ENCODE measurements at regions not wholly inside any gene's neighbourhood (a gene's known extent, or its start where the extent isn't known, plus 50 kb on each side); places are given as distances from the start of the nearest gene placed in this dataset.
A peak's percentile ranks its signal among the peaks of the same experiment; 100 is the strongest.

GRCh38 chr4:123787512-123788080 lies 391.0 kb downstream of the SPRY1 start:
- intact Hi-C loops (cut with DNase I) = no loop called here
- Histone ChIP-seq H3K27ac (no peak overlapping the region), H3K4me3 (no peak overlapping the region), H3K36me3 (no peaks in the 10 kb centered on the region), H3K27me3 (no peaks in the 10 kb centered on the region), H3K4me1 (no peaks in the 10 kb centered on the region), H3K9me3 (no peaks in the 10 kb centered on the region)
- peak in 1 of 4 donors; percentile 29 for ATAC-seq
- no peak for DNase-seq
- TF ChIP-seq CTCF (IDR thresholded peaks at IDR 0.05) = no peak
- no peak for FAIRE-seq
- 93 to 94% methylated on average over 4 of the region's 4 CpGs for WGBS, 2 donors

GRCh38 chr4:123788577-123788976 lies 392.0 kb downstream of the SPRY1 start:
- no peaks in the 10 kb centered on the region for H3K9me3 ChIP-seq
- no peaks in the 10 kb centered on the region for H3K4me1 ChIP-seq
- no peak for DNase-seq
- no peak for FAIRE-seq
- no peaks in the 10 kb centered on the region for H3K36me3 ChIP-seq
- TF ChIP-seq CTCF (IDR thresholded peaks at IDR 0.05) = no peak
- no peak overlapping the region for H3K27ac ChIP-seq
- intact Hi-C loops (cut with DNase I) = no loop called here
- H3K4me3 ChIP-seq = no peak overlapping the region
- no peak for ATAC-seq
- H3K27me3 ChIP-seq = no peaks in the 10 kb centered on the region

DNA sequence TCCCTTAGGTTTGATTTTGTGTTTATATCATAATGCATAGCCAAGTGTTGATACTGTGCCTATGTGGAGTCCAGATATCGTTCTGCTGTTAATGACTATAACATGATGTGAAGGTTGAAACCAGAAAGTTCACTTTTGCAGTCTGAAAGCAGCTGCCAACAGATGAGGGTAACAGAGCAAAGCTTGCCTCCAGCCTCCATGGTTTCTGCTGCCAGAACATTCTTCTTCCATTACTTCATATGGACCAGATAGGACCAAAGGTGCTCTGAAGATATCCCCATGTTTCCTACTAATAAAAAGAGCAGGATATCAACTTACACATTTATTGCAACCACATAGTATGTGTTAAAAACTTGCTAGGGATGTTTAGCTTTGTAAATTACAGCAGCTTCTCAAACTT lies 394.1 kb downstream of the SPRY1 start:
- Histone ChIP-seq H3K27me3 (no peaks in the 10 kb centered on the region), H3K4me3 (no peak overlapping the region), H3K36me3 (no peaks in the 10 kb centered on the region), H3K27ac (no peak overlapping the region), H3K4me1 (no peaks in the 10 kb centered on the region), H3K9me3 (no peaks in the 10 kb centered on the region)
- no peak for TF ChIP-seq CTCF (IDR thresholded peaks at IDR 0.05)
- intact Hi-C loops (cut with DNase I) = no loop called here
- ATAC-seq = no peak
- DNase-seq = no peak
- FAIRE-seq = no peak
- 51 to 61% methylated on average over 1 of the region's 1 CpG for WGBS, 2 donors

GRCh38 chr4:123802082-123802645 lies 405.6 kb downstream of the SPRY1 start:
- ATAC-seq = no peak
- no peak for FAIRE-seq
- no peak for TF ChIP-seq CTCF (IDR thresholded peaks at IDR 0.05)
- DNase-seq = no peak
- WGBS, 2 donors = 81 to 92% methylated on average over 4 of the region's 4 CpGs
- no peak overlapping the region for H3K27ac ChIP-seq
- H3K36me3 ChIP-seq = no peaks in the 10 kb centered on the region
- H3K4me3 ChIP-seq = no peak overlapping the region
- intact Hi-C loops (cut with DNase I) = no loop called here
- no peaks in the 10 kb centered on the region for H3K4me1 ChIP-seq
- H3K27me3 ChIP-seq = no peaks in the 10 kb centered on the region
- no peaks in the 10 kb centered on the region for H3K9me3 ChIP-seq

DNA sequence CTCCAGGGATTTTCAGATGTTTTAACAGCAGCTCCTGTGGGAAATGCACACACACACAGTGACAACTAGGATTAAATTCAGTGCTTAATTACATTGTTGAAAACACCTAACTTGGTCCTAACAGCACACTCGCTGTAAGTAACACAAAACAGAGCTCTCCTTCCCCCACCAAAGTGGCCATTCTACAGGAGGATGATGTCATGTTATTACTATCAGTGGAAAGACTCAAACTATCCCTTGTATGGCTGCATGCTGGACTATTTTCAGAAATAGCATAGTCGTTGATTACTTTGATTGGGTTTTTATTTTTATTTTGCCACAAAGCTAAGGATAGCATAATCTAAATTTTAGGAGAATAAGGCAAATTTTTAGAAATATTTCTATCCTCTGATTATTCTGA lies 406.3 kb downstream of the SPRY1 start:
- ATAC-seq (no peak), FAIRE-seq (no peak), DNase-seq (no peak)
- H3K27me3 ChIP-seq = no peaks in the 10 kb centered on the region
- 56 to 68% methylated on average over 2 of the region's 2 CpGs for WGBS, 2 donors
- no peaks in the 10 kb centered on the region for H3K9me3 ChIP-seq
- no peaks in the 10 kb centered on the region for H3K36me3 ChIP-seq
- intact Hi-C loops (cut with DNase I) = no loop called here
- TF ChIP-seq CTCF (IDR thresholded peaks at IDR 0.05) = no peak
- no peak overlapping the region for H3K4me3 ChIP-seq
- H3K4me1 ChIP-seq = no peaks in the 10 kb centered on the region
- H3K27ac ChIP-seq = no peak overlapping the region

All from pancreas (tissue), 10 donors.